ENCODE measurements at regions not wholly inside any gene's neighbourhood (a gene's known extent, or its start where the extent isn't known, plus 50 kb on each side); places are given as distances from the start of the nearest gene placed in this dataset.

GRCh38 chr10:128588402-128588801, 462.2 kb upstream of the MKI67 start:
- TF ChIP-seq CTCF (IDR thresholded peaks at IDR 0.05; ENCODE audit: extremely low read depth, missing control alignments), result no peak
- no peak for DNase-seq (ENCODE audit: low spot score)

GRCh38 chr10:128594688-128595087, 468.5 kb upstream of the MKI67 start:
- DNase-seq (ENCODE audit: low spot score), result no peak
- no peak for TF ChIP-seq CTCF (IDR thresholded peaks at IDR 0.05; ENCODE audit: extremely low read depth, missing control alignments)

GRCh38 chr10:128596906-128597305, 470.7 kb upstream of the MKI67 start:
- TF ChIP-seq CTCF (IDR thresholded peaks at IDR 0.05; ENCODE audit: extremely low read depth, missing control alignments), result no peak
- DNase-seq (ENCODE audit: low spot score), result no peak

GRCh38 chr10:128599030-128599429, 472.8 kb upstream of the MKI67 start:
- no peak for TF ChIP-seq CTCF (IDR thresholded peaks at IDR 0.05; ENCODE audit: extremely low read depth, missing control alignments)

GRCh38 chr10:128599538-128599937, 473.3 kb upstream of the MKI67 start:
- no peak for DNase-seq (ENCODE audit: low spot score)
- no peak for TF ChIP-seq CTCF (IDR thresholded peaks at IDR 0.05; ENCODE audit: extremely low read depth, missing control alignments)

More at GRCh38 chr10:128599030-128599429, 472.8 kb upstream of the MKI67 start:
- DNase-seq (ENCODE audit: low spot score), result no peak

GRCh38 chr10:128602183-128602582, 476.0 kb upstream of the MKI67 start:
- no peak for DNase-seq (ENCODE audit: low spot score)
- TF ChIP-seq CTCF (IDR thresholded peaks at IDR 0.05; ENCODE audit: extremely low read depth, missing control alignments), result no peak

- no peak for TF ChIP-seq CTCF (IDR thresholded peaks at IDR 0.05; ENCODE audit: extremely low read depth, missing control alignments)
- no peak for DNase-seq (ENCODE audit: low spot score)
Measured at GRCh38 chr10:128604025-128604424, 477.8 kb upstream of the MKI67 start.
